GM12891 (cell line): ENCODE measurements at regions not wholly inside any gene's neighbourhood (a gene's known extent, or its start where the extent isn't known, plus 50 kb on each side); places are given as distances from the start of the nearest gene placed in this dataset.

ENCODE experiments used
- PAX5 ChIP-seq: IDR thresholded peaks from 2 replicates; pipeline ENCODE4 v1.6.1; 2011; ENCODE audit warnings: low read length, moderate library complexity, mild to moderate bottlenecking; ENCODE audit not compliant: insufficient read depth, severe bottlenecking
- POLR2A ChIP-seq: IDR thresholded peaks from 2 replicates; pipeline ENCODE4 v1.6.1; 2011; ENCODE audit warnings: low read depth, low read length, control low read depth
- POLR2AphosphoS5 ChIP-seq: IDR thresholded peaks from 2 replicates; pipeline ENCODE4 v1.6.1; 2011; ENCODE audit warnings: low read depth, low read length, control low read depth
- POU2F2 ChIP-seq: IDR thresholded peaks from 2 replicates; pipeline ENCODE4 v1.6.1; 2011; ENCODE audit warnings: low read depth, mild to moderate bottlenecking, control low read depth, low read length, moderate library complexity
- SPI1 ChIP-seq: IDR thresholded peaks from 2 replicates; pipeline ENCODE4 v1.6.1; 2011; ENCODE audit warnings: low read depth, low read length, control low read depth
- TAF1 ChIP-seq: IDR thresholded peaks from 2 replicates; pipeline ENCODE4 v1.6.1; 2011; ENCODE audit warnings: low read depth, low read length, control low read depth

- TF ChIP-seq POLR2AphosphoS5, result no peak
- TF ChIP-seq SPI1, result no peak
- no peak for TF ChIP-seq POLR2A
- TF ChIP-seq TAF1, result no peak
- TF ChIP-seq POU2F2, result no peak
- TF ChIP-seq PAX5, result no peak
Observed at GRCh38 chr5:79864364-79864763, 126.7 kb downstream of the MTX3 start.
